Psoas muscle (tissue), 7 donors: ENCODE measurements at regions not wholly inside any gene's neighbourhood (a gene's known extent, or its start where the extent isn't known, plus 50 kb on each side); places are given as distances from the start of the nearest gene placed in this dataset.

ENCODE experiments used
- ATAC-seq, 4 donors: fragments of 200-7000 bp; cut with Tn5 transposase; one replicate each; pipeline ENCODE4 v1.9.1; 2020; ENCODE audit warnings: moderate library complexity in 3 of 4, mild to moderate bottlenecking in 2 of 4
- DNase-seq, 2 donors: peaks; one replicate each; pipeline ENCODE4 v3.0.0-alpha.2; 2020
- H3K27ac ChIP-seq: fragments of 200-600 bp; one replicate; pipeline ENCODE4 v1.8.0; 2022
- H3K27me3 ChIP-seq, 3 donors: fragments of 200-600 bp in 1 of 3; one replicate each; pipeline versions ENCODE4 v1.6.1 to v1.8.0; 2013 to 2022; ENCODE audit warnings: low read length in 2 of 3, mild to moderate bottlenecking in 2 of 3, moderate library complexity in 1 of 3; ENCODE audit not compliant: insufficient read depth in 3 of 3
- H3K36me3 ChIP-seq, 2 donors: fragments of 200-600 bp in 1 of 2; one replicate each; pipeline versions ENCODE4 v1.6.1 to v1.8.0; 2013 to 2022; ENCODE audit warnings: low read depth in 1 of 2, mild to moderate bottlenecking in 1 of 2, moderate library complexity in 1 of 2; ENCODE audit not compliant: insufficient read depth in 1 of 2
- H3K4me1 ChIP-seq: fragments of 200-600 bp; one replicate; pipeline ENCODE4 v1.8.0; 2022
- H3K4me3 ChIP-seq: fragments of 200-600 bp; one replicate; pipeline ENCODE4 v1.8.0; 2022; ENCODE audit warnings: mild to moderate bottlenecking
- H3K9me3 ChIP-seq: fragments of 200-600 bp; one replicate; pipeline ENCODE4 v1.8.0; 2022
- WGBS, 3 donors: extraction: QIAGEN DNeasy Blood & Tissue Kit; methylation state at CpG; one replicate each; pipeline versions ENCODE4 v1.1.6 to v1.1.7; 2013; 5-methylcytosine and 5-hydroxymethylcytosine counted together
- intact Hi-C, 2 donors: fragments of 100-400 bp; cut with DNase I; formaldehyde crosslinking; loops; one replicate each; pipeline versions ENCODE4 v1.11.0 to v1.14.2; 2022
- TF ChIP-seq, protein P1 (sequence below): fragments of 200-600 bp; IDR thresholded peaks from one replicate; pipeline ENCODE4 v1.8.0; 2022; ENCODE audit warnings: antibody characterized with exemption
- donor health status: healthy with polysubstance abuse.
- donor health status: DM: no; HTN: no; CAD: no; lungs with moderate emphysema.
- donor health status: Bipolar disorder and iron deficiency.
- donor health status: healthy.
- donor health status: DM: yes; HTN: yes; CAD: no.
- donor health status: DM: no; HTN: no; CAD: no.
- donor health status: DM: yes; HTN: yes; CAD: no.

DNA sequence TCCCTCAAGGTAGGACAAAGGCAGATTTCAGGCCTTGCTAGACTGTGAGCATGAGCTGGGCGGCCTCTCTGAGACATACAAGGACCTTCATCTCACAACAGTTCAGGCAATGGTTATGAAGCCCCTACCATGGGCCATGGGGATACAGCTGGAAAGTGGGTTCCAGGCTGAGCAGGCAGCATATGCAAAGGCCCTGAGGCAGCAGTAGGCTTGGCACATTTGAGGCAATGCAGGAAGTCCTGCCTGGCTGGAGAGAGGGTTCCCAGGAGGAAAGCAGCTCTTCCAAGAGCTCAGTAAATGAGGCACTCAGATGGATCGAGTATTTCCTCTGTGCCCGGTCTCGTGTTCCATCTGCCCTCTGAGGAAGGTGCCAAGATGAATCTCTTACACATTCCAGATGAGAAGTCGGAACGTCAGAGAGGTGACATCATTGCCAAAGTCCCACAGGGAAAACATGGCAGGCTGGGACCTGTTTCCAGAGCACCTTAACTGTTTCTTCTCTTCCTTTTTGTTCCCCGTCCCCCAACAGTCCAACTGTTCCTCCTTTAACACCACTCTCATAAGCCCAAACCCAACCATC is 388.6 kb downstream of the MN1 start:
- Histone ChIP-seq H3K27me3 (peaks cover 0 to 50% (median 8%) of the 10 kb centered on the region in 3 donors), H3K36me3 (no peaks in the 10 kb centered on the region), H3K9me3 (no peaks in the 10 kb centered on the region), H3K27ac (no peak overlapping the region), H3K4me1 (no peaks in the 10 kb centered on the region), H3K4me3 (no peak overlapping the region)
- WGBS, 3 donors, result 40 to 58% (median 44%) methylated on average over 7 of the region's 7 CpGs
- TF ChIP-seq, protein P1, sequence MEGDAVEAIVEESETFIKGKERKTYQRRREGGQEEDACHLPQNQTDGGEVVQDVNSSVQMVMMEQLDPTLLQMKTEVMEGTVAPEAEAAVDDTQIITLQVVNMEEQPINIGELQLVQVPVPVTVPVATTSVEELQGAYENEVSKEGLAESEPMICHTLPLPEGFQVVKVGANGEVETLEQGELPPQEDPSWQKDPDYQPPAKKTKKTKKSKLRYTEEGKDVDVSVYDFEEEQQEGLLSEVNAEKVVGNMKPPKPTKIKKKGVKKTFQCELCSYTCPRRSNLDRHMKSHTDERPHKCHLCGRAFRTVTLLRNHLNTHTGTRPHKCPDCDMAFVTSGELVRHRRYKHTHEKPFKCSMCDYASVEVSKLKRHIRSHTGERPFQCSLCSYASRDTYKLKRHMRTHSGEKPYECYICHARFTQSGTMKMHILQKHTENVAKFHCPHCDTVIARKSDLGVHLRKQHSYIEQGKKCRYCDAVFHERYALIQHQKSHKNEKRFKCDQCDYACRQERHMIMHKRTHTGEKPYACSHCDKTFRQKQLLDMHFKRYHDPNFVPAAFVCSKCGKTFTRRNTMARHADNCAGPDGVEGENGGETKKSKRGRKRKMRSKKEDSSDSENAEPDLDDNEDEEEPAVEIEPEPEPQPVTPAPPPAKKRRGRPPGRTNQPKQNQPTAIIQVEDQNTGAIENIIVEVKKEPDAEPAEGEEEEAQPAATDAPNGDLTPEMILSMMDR, result no peak
- no peak for DNase-seq
- no peak for ATAC-seq
- intact Hi-C loops, result no loop called here

DNA sequence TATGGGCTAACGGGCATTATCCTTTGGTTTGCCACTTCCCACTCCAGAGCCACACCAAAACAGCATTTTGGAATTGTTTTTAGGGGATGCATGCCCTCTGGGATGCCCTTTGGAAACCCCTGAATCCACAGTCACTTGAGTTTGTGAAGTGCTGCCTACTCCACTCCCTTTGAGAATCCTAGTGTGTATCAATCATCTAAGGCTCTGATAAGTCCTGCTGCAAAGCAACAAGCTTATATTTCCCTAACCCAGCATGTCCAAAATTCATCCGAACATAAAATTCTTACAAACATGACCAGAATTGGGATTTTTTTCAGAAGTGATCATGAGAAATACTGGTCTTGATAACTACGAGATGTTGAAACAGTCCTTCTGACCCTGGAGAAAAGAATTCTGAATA is 387.9 kb downstream of the MN1 start:
- Histone ChIP-seq H3K27ac (no peak overlapping the region), H3K27me3 (peaks cover 0 to 50% (median 8%) of the 10 kb centered on the region in 3 donors), H3K4me3 (no peak overlapping the region), H3K4me1 (no peaks in the 10 kb centered on the region), H3K36me3 (no peaks in the 10 kb centered on the region), H3K9me3 (no peaks in the 10 kb centered on the region)
- TF ChIP-seq, protein P1, result no peak
- WGBS, 3 donors, result 66 to 82% (median 71%) methylated on average over 3 of the region's 3 CpGs
- intact Hi-C loops, result no loop called here
- DNase-seq, result no peak
- no peak for ATAC-seq

DNA sequence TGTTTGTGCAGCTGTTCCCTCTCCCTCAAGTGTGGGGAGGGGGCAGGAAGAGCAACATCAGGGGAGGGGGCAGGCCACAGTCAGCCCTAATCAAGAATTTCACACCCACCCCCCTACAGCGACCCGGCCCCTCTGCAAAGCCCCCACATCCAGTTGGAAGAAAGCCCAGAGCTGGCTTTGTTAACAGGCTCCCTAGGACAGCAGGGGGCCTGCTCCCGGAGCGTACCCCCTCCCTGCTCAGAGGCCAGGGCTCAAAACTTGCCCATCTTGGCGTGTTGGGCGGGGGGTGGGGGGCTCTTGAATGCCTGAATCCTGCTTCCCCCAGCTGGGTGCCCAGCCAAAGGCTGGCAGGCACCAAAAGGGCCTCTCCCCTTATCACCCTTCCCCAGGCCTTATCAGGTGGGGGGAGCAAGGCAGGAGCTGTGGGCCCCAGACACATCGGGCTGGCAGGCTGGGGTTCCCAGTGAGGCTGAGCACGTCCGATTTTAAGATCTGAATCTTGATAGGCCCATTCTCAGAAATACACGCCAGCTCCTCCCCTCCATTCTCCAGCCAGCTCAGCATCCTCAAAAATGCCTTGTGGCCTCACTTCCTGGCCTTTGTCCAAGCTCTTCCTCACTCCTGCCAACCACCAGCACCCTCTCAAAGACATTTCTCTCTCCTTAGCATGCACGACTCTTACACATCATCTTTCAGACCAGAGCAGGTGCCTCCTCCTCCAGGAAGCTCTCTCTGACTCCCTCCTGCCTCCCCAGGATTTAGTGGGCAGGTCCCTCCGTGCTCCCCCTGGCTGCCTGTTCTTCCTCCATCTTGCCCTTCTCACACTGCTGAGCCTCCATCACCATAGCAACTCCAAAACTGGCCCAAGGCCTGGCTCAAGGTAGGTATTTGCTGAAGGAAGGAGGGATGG is 384.8 kb downstream of the MN1 start:
- WGBS, 3 donors, result 15 to 27% (median 22%) methylated on average over 10 to 12 of the region's 12 CpGs
- peaks cover 6% of the 10 kb centered on the region for H3K4me1 ChIP-seq
- H3K4me3 ChIP-seq, result no peak overlapping the region
- intact Hi-C loops, result no loop called here
- H3K27me3 ChIP-seq, result peaks cover 0 to 37% (median 8%) of the 10 kb centered on the region in 3 donors
- TF ChIP-seq, protein P1, result no peak
- DNase-seq (no peak), ATAC-seq (no peak)
- H3K27ac ChIP-seq, result no peak overlapping the region
- H3K9me3 ChIP-seq, result no peaks in the 10 kb centered on the region
- H3K36me3 ChIP-seq, result no peaks in the 10 kb centered on the region

DNA sequence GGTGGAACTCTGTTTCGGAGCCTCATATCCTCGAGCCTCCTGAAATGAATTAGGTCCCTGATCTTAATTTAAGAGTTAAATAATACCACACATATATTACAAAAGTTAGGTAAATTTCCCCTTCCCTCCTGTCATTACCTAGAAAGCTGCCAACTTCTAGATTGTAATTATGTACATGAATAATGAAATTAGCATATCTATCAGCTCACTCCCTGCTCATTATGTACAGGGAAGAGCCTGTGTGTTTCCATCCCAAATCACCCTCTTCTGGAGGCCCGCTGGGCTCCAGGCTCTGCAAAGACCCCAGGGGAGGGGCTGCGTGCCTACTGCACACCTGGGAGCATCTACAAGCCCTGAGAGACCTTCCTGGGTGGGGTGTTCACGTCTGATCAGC is 384.1 kb downstream of the MN1 start:
- Histone ChIP-seq H3K36me3 (no peaks in the 10 kb centered on the region), H3K4me3 (no peak overlapping the region), H3K27ac (no peak overlapping the region), H3K27me3 (peaks cover 0 to 31% (median 8%) of the 10 kb centered on the region in 3 donors), H3K4me1 (peaks cover 6% of the 10 kb centered on the region), H3K9me3 (no peaks in the 10 kb centered on the region)
- TF ChIP-seq, protein P1, result no peak
- DNase-seq, result no peak
- no peak for ATAC-seq
- 80 to 83% (median 82%) methylated on average over 5 of the region's 5 CpGs for WGBS, 3 donors
- intact Hi-C loops, result no loop called here
